ENCODE measurements at regions not wholly inside any gene's neighbourhood (a gene's known extent, or its start where the extent isn't known, plus 50 kb on each side); places are given as distances from the start of the nearest gene placed in this dataset.
"Not testable (repeated sequence)": the region's sequence is repeated elsewhere in the genome, so short reads cannot be mapped to it uniquely, and the experiment has no call there.

DNA sequence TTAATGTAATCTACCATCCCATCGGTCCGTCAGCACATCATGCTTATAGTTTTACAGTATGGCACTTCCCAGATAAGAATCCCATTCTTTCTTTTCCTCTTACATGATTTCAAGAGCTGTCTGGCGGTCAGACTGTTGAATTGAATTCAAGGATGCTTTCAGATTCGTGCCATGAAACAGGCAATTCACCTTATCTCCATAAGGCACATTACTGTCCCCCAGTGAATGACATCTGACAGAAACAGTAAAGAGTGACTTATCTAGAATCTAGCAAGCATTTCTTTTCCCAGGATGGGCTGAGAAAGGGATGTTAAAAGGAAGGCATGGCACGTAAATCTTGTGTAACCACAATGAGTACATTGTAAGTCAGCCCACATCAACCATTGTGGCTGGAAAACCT, 61.1 kb upstream of the SEM1 start:
- DNase-seq (ENCODE audit: low read depth) = no peak

DNA sequence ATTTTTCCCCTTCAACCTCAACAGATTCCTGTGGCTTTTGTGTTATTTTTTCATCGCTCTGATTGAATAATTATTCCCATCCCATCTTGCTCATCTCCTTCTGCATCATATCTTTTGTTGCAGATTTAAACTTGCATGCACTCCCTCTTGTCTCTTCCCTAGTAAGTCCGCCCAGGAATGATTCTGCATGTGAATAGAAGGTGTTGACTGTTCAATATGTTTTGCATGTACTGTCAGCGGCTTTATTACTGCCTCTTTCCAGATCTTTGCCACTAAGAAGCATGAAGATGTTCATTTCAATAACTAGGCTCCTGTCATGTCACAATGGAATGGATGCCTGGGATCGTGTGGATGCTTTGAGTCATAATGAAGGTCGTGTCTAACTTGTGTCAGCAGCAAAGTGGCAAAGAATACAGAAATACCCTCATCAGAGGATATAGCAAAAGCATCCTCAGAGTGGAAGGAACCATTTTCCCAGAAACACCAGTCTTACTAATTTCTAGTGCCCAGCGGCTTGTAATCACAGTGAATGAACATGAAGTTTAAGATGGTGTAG, 62.6 kb upstream of the SEM1 start:
- DNase-seq (ENCODE audit: low read depth) = no peak

DNA sequence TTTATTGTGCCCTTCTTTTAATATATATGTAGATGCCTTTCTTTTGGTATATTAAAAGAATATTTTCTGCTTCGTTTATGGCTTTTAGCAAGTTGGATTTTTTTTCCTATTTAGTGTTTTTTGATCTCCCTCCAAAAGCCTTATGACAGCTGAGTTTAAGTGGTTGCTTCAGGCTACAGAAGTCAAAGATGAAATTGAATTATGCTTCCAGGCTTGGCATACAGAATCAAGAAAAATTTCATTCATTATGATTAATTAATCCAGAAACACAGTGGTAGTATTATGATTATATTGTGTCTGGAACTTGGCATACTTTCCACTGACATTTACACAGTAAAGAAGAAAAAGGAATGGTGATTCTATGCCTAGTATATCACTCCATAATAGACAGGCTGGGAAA, 63.8 kb upstream of the SEM1 start:
- DNase-seq (ENCODE audit: low read depth) = no peak

DNA sequence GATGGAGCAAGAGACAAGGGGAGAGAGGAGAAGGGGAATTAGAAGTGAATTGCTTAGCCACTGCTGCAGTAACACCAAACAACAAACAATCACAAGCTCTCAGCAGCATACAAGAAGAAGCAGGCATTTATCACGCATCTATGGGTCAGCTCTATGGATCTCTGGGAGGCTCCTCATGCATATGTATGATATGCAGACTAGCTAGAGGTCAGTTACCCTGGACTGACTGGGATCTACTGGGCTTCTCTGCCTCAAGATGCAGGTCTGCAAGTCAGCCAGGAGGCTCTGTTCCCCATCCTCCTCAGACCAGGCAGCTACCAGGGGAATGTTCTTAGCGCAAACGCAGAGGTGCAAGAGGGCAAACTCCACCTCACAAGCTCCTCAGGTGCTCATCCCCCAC, 64.7 kb upstream of the SEM1 start:
- no peak for DNase-seq (ENCODE audit: low read depth)

DNA sequence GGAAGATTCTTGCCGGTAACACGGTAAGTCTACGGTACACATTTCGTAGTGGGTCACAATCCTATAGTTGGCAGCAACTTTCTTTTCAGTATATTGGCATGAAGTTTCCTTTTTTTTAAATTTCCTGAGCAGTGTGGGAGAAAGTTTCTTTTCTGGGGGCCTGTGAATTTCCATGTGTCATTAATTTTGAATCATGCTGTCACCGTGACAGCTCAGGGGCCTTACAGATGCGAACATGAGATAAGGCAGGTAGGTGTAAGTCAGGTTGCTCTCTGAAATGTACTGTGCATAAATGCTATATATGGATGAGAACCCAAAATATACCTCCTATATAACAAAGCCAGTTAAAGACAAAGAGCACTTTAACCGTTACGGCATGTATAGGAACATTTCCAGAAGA, 65.4 kb upstream of the SEM1 start:
- no peak for DNase-seq (ENCODE audit: low read depth)

DNA sequence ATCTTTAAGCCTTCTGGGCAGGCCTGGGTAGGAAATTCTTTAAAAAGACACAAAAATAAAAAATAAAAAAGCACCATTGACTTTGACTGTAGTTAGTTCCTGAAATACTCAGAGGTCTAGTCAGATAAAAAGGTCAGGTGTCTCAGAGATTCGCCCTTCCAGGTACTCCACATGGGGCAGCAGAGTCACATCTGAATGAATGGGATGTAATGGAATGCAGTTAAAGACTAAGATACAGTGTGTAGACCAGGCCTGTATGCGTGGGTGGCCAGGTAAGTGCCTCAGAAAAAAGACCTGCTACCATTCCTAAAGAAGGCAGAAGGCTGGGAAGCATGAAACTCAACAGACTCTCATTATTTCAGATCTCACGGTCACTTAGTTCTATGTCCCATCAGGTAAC, 68.6 kb upstream of the SEM1 start:
- DNase-seq (ENCODE audit: low read depth) = no peak

DNA sequence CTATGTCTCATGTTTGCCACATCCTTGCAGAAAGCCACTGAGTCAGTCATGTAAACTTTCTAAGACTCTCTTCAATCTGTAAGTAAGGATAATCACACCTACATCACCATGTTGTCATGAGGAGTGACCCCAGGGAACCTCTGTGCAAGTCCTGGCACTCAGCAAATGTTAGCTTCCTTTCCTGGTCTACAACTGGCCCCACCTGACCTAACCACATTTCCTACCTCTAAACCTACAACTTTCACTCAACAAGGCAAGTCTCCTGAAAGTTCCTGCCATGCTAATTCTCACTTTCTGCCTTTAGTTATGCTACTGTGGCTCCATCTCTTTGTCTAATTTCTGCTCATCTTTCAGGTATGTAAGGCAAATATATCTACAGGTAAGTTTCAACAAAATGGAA, 72.3 kb upstream of the SEM1 start:
- no peak for DNase-seq (ENCODE audit: low read depth)

DNA sequence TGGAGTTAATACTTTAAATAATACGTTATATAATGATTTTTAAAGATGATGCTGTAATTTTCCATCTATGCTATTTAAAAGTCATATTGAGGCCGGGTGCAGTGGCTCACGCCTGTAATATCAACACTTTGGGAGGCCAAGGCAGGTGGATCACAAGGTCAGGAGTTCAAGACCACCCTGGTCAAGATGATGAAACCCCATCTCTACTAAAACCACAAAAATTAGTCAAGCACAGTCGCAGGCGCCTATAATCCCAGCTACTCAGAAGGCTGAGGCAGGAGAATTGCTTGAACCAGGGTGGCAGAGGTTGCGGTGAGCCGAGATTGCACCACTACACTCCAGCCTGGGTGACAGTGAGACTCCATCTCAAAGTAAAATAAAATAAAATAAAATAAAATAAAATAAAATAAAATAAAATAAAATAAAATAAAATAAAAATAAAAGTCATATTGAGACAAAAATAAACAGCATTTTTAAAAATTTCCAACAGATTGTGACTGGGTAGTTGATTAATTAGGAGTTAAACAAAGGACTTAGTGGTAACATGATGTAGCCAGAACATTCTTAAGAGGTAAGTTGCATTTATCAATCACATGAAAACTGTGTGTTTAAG, 73.1 kb upstream of the SEM1 start:
- DNase-seq (ENCODE audit: low read depth) = not testable (repeated sequence)

DNA sequence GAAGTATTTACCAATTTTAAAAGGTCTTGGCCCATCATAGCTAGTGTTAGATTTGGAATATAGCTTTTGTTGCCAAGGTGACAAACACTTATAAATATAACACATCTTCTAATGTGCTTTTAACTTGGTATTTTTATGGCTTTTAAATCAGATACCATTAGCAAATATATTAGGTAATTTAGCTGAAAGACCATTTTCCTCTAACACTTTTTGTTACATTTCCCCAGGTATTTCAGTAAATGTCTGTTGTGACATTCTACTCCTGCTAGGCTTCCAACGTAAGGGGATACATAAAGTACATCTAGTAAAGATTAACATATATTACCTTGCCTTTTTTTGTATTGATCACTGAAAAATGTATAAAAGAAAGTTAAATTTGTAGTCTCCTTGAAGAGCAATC, 75.0 kb upstream of the SEM1 start:
- DNase-seq (ENCODE audit: low read depth) = no peak

DNA sequence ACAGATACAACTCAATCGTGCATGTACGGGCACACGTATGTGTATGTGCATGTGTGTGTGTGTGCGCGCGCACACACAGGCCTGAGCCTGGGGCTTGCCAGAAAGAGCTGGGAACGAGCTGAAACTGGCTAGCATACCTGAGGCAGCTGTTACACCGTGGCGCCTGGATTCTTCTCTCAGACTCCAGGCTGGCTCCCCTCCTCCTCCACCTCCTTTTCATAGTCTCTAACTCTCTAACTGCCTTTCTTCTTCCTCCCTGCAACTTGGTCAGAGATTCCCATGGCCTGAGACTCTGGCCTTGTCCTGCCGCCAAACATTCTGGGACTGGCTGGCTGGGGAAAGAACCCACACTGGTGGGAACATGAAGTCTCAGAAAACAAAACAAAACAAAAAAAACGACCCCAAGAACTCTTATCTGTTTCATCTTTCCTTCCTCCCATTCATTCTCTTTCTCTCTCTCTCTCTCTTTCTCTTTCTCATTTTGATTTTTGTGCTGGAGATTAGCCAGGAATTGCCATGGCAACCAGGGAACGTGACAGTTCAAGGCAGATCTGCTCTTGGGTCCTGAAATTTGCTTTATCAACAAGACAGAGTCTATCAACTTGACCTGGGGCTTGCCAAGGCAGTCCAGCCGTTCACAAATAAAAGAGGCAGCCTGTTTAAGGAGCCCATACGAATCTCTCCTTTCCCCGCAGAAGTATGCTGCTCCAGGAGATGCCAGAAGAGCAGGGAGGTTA, 76.8 kb upstream of the SEM1 start:
- DNase-seq (ENCODE audit: low read depth) = no peak

DNA sequence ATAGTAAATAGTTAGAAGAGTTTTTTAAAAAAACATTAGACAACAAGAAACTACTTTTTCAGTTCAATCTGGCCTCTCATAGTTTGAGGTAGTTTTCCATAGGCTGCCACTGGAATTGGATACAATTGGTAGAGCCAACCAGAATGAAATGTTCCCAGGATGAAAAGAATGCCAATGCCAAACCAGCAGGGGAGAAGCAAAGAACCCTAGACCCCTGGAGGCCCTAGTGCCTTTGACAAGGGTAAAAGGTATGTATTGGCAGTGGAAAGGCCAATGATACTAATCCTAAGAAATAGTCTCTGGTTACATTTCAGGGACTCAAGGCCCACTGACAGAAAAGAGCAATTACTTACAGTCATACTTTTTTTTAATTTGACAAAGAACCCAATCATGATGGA, 77.4 kb upstream of the SEM1 start:
- no peak for DNase-seq (ENCODE audit: low read depth)

DNA sequence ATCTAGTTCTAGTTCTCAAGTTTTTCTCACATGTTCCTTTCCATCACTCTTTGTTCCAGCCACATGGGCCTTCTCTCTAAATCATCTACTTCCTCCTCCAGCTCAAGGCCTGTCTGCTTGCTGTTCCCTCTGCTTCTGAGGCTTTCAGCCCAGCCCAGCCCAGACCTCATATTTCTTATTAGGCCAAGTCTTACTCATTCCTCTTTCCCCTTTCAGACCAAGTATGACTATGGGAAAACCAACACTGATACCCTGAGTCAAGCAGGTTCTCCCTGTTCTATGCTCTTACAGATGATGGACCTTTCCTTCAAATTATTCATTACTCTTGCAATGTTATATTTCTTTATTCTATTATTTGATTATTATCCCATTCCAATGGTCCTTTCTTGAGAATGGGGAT, 80.3 kb upstream of the SEM1 start:
- DNase-seq (ENCODE audit: low read depth) = no peak

DNA sequence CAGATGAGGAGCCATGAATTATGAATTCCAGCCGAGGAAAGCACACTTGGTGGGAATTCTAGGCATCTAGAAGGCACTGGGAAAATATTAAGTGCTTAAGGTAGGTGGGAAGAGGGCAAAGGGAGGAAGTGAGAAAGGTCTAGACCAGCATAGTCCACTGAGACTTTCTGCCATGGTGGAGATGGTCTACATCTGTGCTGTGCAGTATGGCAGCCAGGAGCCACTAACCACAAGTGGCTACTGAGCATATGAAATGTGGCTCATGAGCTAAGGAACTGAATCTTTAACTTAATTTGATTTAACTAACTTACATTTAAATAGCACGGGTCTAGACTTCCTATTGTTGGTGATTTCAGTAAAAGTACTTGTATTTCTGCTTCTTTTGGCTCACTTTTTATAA, 82.5 kb upstream of the SEM1 start:
- DNase-seq (ENCODE audit: low read depth) = no peak

DNA sequence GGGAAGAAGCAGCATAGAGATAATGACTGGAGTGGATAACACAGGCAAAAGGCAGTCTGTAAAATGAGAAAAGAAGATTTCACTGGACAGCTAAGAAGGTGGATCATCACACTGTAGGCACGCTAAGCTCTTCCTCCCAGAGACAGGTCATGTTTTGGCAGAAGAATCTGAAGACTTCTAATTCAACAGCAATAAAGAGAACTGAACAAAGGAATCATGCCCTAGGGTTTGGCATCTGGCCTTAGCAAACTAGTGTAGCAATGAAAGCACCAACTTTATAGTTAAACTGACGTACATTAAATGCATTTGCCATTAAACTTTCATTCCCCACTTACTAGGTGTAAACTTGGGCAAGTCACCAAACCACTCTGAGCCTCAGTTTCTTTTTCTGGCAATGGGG, 84.4 kb upstream of the SEM1 start:
- DNase-seq (ENCODE audit: low read depth) = no peak

DNA sequence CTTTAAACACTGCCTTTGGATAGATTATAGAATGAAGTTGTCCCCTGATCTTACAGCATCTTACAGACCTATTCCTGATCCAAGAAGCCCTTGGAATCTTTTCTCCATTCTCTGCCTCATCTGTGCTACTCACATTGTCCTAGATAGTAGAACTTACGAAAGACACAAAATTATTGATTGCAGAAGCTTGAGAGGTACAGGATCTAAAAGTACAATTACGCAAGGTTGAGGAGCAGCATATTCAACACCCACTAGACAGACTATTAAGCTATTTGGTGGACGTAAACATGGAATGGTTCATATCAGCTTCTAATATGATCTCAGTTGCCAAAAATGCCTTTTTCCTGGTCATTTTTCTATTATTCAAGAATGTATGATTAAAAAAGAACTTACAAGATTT, 90.5 kb upstream of the SEM1 start:
- no peak for DNase-seq (ENCODE audit: low read depth)

DNA sequence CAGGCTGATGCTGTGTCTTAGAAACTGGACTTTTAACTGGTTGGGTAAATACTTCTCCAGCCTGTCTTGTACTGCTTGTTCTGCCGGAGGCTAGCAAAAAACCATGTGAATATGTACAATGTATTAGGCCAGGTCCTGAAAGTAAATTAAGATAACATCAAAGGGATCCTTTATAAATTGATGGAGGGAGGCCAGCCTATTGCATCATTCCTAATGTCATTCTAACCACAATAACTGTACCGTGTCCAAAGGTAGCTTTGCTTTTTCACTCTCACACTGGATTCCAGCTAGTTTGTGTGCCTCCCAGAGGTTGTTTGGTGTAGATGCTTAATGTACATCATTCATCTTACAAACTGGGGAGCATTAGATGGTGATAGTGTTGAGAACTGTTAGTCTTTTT, 91.2 kb upstream of the SEM1 start:
- no peak for DNase-seq (ENCODE audit: low read depth)

DNA sequence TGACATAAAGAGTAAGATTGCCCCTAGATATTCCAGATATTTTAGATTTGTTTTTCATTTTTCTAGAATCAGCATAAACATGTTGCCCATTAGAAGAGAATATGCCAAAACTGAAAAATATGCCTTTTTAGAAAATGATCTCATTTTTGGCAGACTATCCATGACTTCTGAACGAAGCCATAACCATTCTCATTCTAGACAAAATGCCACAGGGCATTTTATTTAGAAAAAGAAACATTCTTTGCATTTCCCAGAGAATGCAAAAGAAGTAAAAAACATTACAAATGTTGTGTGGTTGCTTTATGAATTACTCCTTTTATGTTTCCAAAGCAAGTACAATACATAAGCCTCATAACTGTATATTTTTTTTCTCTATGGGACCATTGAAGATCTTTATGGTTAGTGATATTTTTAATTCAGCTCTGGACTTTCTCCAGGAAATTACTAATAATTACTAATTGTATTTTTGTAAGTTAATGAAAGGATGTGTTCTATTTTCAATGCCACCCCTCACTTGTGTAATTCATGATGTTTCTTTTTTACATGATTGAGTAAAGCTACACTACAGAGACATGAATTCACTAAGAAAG, 109.6 kb upstream of the SEM1 start:
- DNase-seq (ENCODE audit: low read depth) = no peak

DNA sequence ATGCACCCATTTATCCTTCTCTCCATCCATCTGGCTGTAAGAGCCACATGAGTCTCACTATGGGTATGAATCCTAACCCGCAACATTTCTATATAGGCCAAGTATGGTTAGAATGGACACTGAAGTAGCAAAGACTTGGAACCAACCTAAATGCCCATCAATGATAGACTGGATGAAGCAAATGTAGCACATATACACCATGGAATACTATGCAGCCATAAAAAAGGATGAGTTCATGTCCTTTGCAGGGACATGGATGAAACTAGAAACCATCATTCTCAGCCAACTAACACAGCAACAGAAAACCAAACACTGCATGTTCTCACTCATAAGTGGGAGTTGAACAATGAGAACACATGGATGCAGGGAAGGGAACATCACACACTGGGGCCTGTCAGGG, 111.5 kb upstream of the SEM1 start:
- DNase-seq (ENCODE audit: low read depth) = not testable (repeated sequence)

DNA sequence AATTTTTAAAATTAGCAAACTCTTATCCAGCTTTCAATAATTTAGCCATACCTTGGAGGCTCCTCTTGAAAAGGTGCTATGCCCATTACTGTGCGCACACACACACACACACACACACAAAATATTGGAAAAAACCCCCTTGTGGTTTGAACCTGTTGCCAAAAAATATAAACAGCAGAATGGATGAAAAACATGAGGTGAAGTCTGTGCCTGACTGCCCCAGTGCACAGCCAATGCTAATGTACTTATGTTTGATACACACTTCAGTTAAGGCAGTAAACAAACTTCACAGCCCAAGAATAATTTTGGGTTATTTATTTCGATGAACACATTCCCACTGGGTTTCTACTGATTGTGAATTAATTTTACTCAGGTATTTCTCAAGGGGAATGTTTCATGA, 113.2 kb upstream of the SEM1 start:
- DNase-seq (ENCODE audit: low read depth) = no peak

DNA sequence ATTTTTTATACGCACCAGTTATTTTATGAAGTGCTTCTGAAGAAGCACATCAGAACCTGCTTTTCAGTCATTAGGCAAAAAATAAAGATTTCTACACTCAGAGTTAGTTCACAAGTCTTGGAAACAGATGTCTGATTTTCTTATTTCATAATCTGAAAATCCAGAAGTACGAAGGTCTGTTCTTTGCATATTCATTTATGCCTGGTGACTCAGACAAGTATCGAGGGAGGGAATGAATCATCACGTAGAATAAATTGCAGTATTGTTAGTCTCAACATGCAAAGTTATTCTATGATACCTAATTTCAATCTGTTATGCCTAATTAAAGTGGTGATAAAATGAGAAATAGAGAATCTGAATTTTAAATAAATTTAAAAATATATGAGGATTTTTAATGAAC, 113.6 kb upstream of the SEM1 start:
- DNase-seq (ENCODE audit: low read depth) = peak; percentile 5

DNA sequence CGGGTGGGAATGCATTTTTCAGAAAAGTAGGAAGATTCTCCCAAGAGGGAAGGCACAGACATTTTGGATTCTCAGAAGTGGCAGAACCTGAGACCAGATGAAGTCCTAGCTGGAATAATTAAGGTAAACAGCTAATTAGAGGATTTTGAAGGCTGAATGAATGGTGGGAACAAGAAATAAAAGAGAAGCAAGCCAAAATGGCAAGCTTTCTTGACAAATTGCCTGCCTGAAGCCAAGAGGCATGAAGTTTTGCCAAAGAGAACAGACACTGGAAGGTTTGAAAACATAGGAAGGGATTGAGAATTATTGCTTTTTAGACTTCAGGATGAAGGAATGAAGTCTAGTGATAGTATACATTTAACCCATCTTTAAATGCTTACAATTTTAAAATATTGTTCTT, 115.0 kb upstream of the SEM1 start:
- DNase-seq (ENCODE audit: low read depth) = no peak

DNA sequence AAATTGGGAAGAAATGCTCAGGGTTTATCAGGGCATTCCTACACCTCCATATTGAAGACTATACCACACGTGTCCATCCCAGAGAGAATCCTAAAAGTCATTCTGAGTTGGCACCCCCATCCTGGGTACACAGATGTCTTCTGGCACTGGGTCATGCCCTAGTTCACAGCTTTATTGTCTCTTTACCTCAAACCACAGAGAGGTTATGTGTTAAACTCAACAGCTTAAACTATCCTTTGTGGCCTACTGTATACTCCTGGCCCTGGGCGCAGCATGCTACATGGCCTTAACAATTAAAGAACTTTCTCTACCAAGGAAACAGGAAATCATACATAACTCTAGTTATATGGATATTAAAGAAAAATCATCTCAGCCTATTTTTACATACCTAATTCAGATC, 115.6 kb upstream of the SEM1 start:
- DNase-seq (ENCODE audit: low read depth) = no peak

DNA sequence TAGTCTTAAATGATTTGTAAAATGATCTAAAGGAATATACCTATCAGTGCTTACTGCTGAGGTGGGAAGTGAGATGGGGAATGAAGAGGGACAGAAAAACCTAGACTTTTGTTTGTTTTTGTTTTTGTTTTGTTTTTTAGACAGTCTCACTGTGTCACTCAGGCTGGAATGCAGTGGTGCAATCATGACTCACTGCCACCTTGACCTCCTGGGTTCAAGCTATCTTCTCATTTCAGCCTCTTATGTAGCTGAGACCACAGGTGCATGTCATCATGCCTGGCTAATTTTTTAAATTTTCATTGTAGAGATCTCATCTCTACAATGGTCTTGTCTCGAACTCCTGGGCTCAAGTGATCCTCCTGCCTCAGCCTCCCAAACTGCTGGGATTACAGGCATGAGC, 116.4 kb upstream of the SEM1 start:
- no peak for DNase-seq (ENCODE audit: low read depth)

DNA sequence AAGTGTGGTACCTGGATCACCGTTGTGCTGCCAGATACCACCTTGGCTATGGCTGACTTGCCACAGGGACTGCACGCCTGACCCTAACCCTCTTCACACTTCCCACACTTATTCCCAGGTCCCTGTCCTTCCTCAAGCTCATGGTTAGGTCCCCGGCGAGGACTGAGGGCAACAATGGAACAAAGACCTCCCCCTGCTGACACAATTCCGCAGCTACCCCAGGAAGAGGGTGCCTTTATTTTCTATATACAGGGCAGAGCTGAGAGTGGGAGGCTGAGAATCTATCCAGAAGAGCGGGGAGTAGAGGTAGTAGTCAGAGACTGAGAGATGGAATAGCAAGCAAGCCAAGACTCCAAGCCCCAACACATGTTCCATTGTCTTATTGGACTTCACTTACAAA, 118.1 kb upstream of the SEM1 start:
- no peak for DNase-seq (ENCODE audit: low read depth)
